M059J (cell line): ENCODE measurements at regions not wholly inside any gene's neighbourhood (a gene's known extent, or its start where the extent isn't known, plus 50 kb on each side); places are given as distances from the start of the nearest gene placed in this dataset.

Source experiments
- DNase-seq: peaks from one replicate; pipeline ENCODE4 v3.0.0-alpha.2; 2012; ENCODE audit warnings: low read depth

GRCh38 chr2:150319085-150319484 lies 168.4 kb downstream of the RND3 start:
- no peak for DNase-seq

GRCh38 chr2:150312271-150312670 lies 175.2 kb downstream of the RND3 start:
- DNase-seq: no peak

GRCh38 chr2:150309311-150310080 lies 178.0 kb downstream of the RND3 start:
- DNase-seq: peak; percentile 35

- DNase-seq: no peak
These were observed 180.2 kb downstream of the RND3 start for GRCh38 chr2:150307258-150307657.

DNA sequence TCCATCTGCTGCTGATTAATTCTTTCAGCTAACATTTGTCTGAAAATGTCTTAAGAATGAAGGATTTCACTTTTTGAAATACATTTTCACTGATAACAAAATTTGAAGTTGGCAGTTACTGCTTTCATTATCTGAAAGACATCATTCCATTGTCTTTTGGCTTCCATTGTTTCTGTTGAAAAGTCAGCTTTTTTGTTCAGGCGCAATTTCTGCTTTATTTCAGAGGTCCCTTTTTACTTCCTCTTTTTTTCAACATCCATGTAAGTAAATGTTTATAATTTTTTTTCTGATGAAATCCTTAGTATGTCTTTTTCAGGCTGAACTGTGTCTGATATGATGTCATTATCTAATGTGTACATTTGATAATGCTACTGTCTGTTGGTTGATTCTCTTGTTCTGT lies 184.2 kb downstream of the RND3 start:
- peak; percentile 10 for DNase-seq

DNA sequence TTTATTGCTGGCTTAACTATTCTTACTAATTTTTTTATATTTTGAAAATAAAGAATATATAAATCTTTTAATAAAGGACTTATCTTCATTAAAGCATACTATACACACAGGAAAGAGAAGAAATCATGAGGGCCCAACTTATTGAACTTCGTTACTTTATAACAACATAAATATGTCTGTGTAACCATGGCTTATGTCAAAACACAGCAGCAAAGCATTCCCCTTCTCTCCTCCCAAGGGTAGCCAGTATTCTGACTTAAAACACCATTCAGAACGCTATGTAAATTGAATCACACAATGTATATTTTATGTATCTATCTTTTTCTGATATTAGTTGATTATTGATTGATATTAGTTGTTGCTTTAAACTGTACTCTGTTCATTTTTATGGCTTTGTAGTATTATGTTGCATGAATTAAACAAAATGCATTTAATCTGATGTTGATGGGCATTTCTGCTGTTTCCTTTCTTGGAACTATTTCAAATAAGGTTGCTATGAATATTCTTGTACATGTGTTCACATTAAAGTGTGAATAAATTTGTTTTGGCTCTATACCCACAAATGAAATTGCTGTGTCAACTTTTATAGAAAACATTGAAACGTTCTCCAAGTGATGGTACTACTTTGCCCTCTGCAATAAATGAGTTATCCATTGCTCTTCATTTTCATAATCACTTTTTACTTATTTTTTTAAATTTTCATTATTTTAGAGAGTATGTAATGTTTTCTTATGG lies 188.7 kb downstream of the RND3 start:
- no peak for DNase-seq

GRCh38 chr2:150296770-150297546 lies 190.5 kb downstream of the RND3 start:
- DNase-seq: peak; percentile 60

GRCh38 chr2:150295544-150295943 lies 191.9 kb downstream of the RND3 start:
- DNase-seq: no peak

DNA sequence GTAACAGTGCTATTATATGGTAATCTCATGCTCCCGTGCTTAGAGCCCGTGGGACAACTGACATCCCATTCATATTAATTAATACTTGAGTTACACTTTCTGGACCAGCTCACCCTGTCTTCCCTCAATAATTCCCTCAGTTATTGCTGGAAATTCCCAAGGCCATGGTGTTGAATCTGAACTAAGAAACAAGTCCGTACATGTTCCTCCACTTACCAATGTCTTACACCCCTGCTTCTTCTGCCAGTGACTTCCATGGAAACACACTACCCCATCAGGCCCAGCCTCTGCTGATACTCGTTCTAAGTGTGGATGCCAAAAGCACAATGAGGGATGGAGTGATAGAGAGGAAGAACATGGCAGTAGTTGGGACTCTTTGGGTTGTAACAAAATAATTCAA lies 193.7 kb downstream of the RND3 start:
- DNase-seq: no peak

DNA sequence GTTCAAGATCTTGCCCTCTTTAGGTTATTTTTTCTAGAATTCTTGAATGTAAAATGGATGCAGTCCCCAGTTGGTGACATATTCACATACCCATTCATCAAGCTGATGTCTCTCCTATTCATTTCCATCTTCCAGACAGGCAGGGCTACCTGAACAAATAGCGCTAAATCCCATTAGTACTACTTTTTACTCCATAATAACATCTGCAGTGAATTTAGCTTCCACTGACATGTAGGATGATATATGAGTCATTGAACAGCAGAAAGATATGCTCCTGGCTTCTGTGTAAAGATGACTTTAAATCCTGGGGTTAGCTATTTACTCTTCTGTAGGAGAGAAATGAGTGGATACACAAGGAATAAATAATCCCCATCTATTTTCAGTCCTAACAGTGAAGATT lies 194.7 kb downstream of the RND3 start:
- DNase-seq: no peak

DNA sequence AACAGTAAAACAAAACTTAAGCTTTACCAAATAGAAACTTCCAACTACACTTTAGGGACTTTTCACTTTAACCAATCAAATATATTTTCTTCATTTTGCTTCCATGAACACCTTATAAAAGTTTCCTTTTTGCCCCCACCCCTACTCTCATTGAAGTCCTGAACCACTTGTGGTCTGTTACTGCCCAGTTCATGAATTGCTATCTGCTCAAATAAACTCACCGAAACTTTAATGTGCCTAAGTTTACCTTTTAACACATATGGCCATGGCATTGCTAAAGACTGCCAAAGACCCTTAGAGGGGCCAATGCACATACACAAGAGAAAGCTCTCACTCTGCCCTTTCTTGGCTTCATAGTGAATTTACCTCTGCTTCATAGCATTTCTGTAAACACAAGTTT lies 195.3 kb downstream of the RND3 start:
- no peak for DNase-seq

GRCh38 chr2:150286730-150287362 lies 200.6 kb downstream of the RND3 start:
- DNase-seq: peak; percentile 24

GRCh38 chr2:150284116-150284515 lies 203.4 kb downstream of the RND3 start:
- DNase-seq: no peak

GRCh38 chr2:150282771-150283371 lies 204.6 kb downstream of the RND3 start:
- DNase-seq: no peak

- DNase-seq: no peak
These were observed 205.1 kb downstream of the RND3 start for GRCh38 chr2:150282357-150282756.

- DNase-seq: peak; percentile 49
These were observed 207.2 kb downstream of the RND3 start for GRCh38 chr2:150280231-150280630.

DNA sequence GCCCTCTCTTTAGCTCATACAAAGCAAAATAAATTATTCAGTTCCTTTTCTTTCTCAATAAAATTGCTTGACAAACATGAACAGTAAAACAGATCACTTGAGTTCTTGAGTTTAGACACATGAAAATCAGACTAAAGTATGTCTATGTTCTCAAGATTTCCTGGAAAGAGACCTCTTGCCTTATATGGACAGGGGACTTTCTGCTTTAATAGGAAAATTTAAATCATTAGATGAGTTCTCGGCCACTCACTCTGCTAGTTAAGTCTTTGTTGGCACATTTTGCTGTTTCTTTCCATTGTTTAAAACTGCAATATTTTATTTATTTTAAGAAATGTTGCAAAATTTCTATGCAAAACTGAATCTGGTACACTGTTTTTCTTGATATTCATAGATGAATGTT lies 207.8 kb downstream of the RND3 start:
- no peak for DNase-seq

DNA sequence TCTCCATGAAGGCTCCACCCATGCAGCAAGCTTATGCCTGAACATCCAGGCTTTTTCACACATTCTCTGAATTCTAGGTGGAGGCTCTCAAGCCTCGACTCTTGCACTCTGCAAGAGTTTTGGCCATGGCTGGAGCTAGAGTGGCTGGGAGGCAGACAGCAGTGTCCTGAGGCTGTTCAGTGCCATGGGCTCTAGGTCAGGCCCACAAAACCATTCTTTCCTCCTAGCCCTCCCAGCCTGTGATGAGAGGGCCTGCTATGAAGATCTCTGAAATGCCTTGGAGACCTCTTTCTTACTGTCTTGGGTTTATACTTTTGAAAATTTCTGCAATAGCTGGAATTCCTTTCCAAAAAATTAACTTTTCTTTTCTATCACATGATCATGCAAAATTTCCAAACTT lies 210.7 kb downstream of the RND3 start:
- no peak for DNase-seq

DNA sequence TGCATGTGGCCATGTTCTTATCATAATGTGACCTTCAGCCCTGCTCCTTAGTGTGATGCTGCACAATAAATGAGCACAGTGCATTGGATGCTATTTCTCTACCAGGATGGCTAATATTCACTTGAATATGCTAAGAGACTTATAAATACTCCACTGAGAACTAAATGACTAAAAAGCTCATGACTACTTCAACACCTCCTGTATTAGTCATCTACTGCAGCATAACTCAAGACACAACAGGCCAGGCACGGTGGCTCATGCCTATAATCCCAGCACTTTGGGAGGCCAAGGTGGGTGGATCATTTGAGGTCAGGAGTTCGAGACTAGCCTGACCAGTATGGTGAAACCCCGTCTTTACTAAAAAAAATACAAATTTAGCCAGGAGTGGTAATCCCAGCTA lies 213.4 kb downstream of the RND3 start:
- DNase-seq: peak; percentile 26

- DNase-seq: peak; percentile 82
These were observed 215.3 kb downstream of the RND3 start for GRCh38 chr2:150271952-150272802.
